ENCODE measurements at regions not wholly inside any gene's neighbourhood (a gene's known extent, or its start where the extent isn't known, plus 50 kb on each side); places are given as distances from the start of the nearest gene placed in this dataset.

GRCh38 chr20:54869765-54870164 is 394.4 kb downstream of the DOK5 start:
- no peak for TF ChIP-seq CTCF (IDR thresholded peaks at IDR 0.05)
- TF ChIP-seq POLR2A (IDR thresholded peaks at IDR 0.05) = no peak
- TF ChIP-seq POLR2AphosphoS5 (IDR thresholded peaks at IDR 0.05) = no peak
- TF ChIP-seq EP300 (IDR thresholded peaks at IDR 0.05) = no peak
